Testis (tissue), 2 donors: ENCODE measurements at regions not wholly inside any gene's neighbourhood (a gene's known extent, or its start where the extent isn't known, plus 50 kb on each side); places are given as distances from the start of the nearest gene placed in this dataset.

Experiments used
- DNase-seq: peaks from one replicate; pipeline ENCODE4 v3.0.0-alpha.2; 2019
- H3K27ac ChIP-seq, 2 donors: fragments of 200-600 bp; sonication (generic); one replicate each; pipeline ENCODE4 v1.5.1; 2019
- H3K27me3 ChIP-seq: fragments of 200-600 bp; sonication (generic); one replicate; pipeline ENCODE4 v1.5.1; 2019
- H3K36me3 ChIP-seq: fragments of 200-600 bp; sonication (generic); one replicate; pipeline ENCODE4 v1.5.1; 2017; ENCODE audit warnings: low read depth; ENCODE audit errors: missing control alignments
- H3K4me1 ChIP-seq: fragments of 200-600 bp; sonication (generic); one replicate; pipeline ENCODE4 v1.5.1; 2019
- H3K4me3 ChIP-seq, 2 donors: fragments of 200-600 bp; sonication (generic); one replicate each; pipeline ENCODE4 v1.5.1; 2017 to 2019
- H3K9me3 ChIP-seq: fragments of 200-600 bp; sonication (generic); one replicate; pipeline ENCODE4 v1.5.1; 2017
- POLR2A ChIP-seq: fragments of 450-650 bp; IDR thresholded peaks from one replicate; pipeline ENCODE4 v1.6.1; 2017; ENCODE audit warnings: antibody characterized with exemption, mild to moderate bottlenecking, moderate library complexity
- WGBS, 2 donors: methylation state at CpG; one replicate each; pipeline ENCODE4 v1.1.5; 2018; 5-methylcytosine and 5-hydroxymethylcytosine counted together
- intact Hi-C: fragments of 100-400 bp; cut with DNase I; formaldehyde crosslinking; loops from one replicate; pipeline ENCODE4 v1.15.1; 2023; ENCODE audit warnings: low total_unique reads
- TF ChIP-seq, protein P1 (sequence below), 3 experiments: fragments of 450-650 bp in 2 of 3; fragments of 200-600 bp in 1 of 3; sonication (generic) in 1 of 3; IDR thresholded peaks; one replicate each; pipeline ENCODE4 v1.5.1; 2016 to 2019; ENCODE audit warnings: antibody characterized with exemption in 3 of 3, mild to moderate bottlenecking in 2 of 3, moderate library complexity in 1 of 3

- no peak overlapping the region for H3K27ac ChIP-seq
- H3K4me3 ChIP-seq, result no peak overlapping the region
- no peaks in the 10 kb centered on the region for H3K27me3 ChIP-seq
- DNase-seq, result no peak
- TF ChIP-seq POLR2A, result no peak
- TF ChIP-seq, protein P1, sequence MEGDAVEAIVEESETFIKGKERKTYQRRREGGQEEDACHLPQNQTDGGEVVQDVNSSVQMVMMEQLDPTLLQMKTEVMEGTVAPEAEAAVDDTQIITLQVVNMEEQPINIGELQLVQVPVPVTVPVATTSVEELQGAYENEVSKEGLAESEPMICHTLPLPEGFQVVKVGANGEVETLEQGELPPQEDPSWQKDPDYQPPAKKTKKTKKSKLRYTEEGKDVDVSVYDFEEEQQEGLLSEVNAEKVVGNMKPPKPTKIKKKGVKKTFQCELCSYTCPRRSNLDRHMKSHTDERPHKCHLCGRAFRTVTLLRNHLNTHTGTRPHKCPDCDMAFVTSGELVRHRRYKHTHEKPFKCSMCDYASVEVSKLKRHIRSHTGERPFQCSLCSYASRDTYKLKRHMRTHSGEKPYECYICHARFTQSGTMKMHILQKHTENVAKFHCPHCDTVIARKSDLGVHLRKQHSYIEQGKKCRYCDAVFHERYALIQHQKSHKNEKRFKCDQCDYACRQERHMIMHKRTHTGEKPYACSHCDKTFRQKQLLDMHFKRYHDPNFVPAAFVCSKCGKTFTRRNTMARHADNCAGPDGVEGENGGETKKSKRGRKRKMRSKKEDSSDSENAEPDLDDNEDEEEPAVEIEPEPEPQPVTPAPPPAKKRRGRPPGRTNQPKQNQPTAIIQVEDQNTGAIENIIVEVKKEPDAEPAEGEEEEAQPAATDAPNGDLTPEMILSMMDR (IDR thresholded peaks at IDR 0.05), result no peak
- no peaks in the 10 kb centered on the region for H3K9me3 ChIP-seq
- intact Hi-C loops, result no loop called here
- no peaks in the 10 kb centered on the region for H3K36me3 ChIP-seq
- H3K4me1 ChIP-seq, result no peaks in the 10 kb centered on the region
- 89 to 97% methylated on average over 3 of the region's 3 CpGs for WGBS, 2 donors
Measured at GRCh38 chrX:40880712-40881111, 145.4 kb upstream of the MED14 start.

DNA sequence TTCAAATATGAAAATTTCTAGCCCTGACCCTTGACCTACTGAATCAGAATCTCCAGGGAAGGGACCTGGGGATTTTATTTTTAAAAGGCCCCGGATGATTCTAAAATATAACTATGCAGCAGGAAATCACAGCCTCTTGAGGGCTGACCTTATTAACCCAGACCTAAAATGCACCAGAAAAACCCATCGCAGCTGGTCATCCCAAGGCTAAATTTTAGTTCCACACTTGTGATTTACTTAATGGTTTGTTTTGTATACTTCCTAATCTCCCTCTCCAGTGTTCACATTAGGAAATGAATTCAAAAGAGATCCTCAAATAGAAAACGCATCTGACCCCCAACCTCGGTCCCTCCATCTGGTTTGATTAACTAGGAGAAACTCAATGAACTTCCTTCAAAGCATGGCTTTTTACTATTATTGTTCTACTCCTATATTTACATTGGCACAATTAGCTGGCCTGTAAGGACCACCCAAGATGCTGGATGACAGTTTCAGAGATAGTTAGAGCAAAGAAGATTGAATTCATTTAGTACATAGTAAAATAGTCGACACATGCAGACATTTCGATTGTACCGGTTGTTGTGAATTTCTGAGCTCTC is 147.8 kb upstream of the MED14 start:
- no peaks in the 10 kb centered on the region for H3K9me3 ChIP-seq
- peak; percentile 14 for DNase-seq
- H3K27ac ChIP-seq, result no peak overlapping the region
- intact Hi-C loops, result no loop called here
- H3K4me3 ChIP-seq, result no peak overlapping the region
- TF ChIP-seq POLR2A, result no peak
- TF ChIP-seq, protein P1 (IDR thresholded peaks at IDR 0.05), result no peak
- H3K27me3 ChIP-seq, result no peaks in the 10 kb centered on the region
- H3K4me1 ChIP-seq, result no peaks in the 10 kb centered on the region
- no peaks in the 10 kb centered on the region for H3K36me3 ChIP-seq
- 49 to 60% methylated on average over 7 of the region's 7 CpGs for WGBS, 2 donors

GRCh38 chrX:40885989-40886388 is 150.6 kb upstream of the MED14 start:
- Histone ChIP-seq H3K36me3 (no peaks in the 10 kb centered on the region), H3K27ac (no peak overlapping the region), H3K4me3 (no peak overlapping the region), H3K9me3 (no peaks in the 10 kb centered on the region), H3K4me1 (no peaks in the 10 kb centered on the region), H3K27me3 (no peaks in the 10 kb centered on the region)
- no peak for DNase-seq
- TF ChIP-seq, protein P1 (IDR thresholded peaks at IDR 0.05), result no peak
- TF ChIP-seq POLR2A, result no peak
- intact Hi-C loops, result no loop called here
- WGBS, 2 donors, result 93 to 94% methylated on average over 4 of the region's 4 CpGs

DNA sequence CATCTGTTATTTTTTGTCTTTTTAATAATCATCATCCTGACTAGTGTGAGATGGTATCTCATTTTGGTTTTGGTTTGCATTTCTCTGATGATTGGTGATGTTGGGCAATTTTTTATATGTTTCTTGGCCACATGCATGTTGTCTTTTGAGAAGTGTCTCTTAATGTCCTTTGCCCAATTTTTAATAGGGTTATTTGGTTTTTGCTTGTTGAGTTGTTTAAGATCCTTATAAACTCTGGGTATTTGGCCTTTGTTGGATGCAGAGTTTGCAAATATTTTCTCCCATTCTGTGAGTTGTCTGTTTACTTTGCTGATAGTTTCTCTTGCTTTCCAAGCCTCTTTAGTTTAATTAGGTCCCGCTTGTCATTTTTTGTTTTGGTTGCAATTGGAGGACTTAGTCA is 152.1 kb upstream of the MED14 start:
- Histone ChIP-seq H3K4me3 (no peak overlapping the region), H3K27me3 (no peaks in the 10 kb centered on the region), H3K4me1 (no peaks in the 10 kb centered on the region), H3K9me3 (no peaks in the 10 kb centered on the region), H3K27ac (no peak overlapping the region), H3K36me3 (no peaks in the 10 kb centered on the region)
- WGBS, 2 donors, result 63 to 93% methylated on average over 1 of the region's 1 CpG
- intact Hi-C loops, result no loop called here
- no peak for DNase-seq
- TF ChIP-seq, protein P1 (IDR thresholded peaks at IDR 0.05), result no peak
- TF ChIP-seq POLR2A, result no peak

DNA sequence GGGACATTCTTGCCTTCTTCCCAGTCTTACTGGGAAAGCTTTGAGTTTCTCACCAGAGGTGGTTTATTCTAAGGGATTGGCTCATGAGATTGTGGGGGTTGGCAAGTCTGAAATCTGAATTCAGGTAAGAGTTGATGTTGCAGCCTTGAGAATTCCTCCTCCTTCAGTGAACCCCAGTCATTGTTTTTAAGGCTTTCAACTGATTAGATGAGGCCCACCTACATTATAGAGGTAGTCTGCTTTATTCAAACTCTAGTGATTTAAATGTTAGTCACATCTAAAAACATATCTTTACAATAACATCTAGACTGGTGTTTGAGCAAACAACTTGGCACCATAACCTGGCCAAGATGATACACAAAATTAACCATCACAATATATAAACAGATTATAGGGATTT is 156.5 kb upstream of the MED14 start:
- intact Hi-C loops, result no loop called here
- Histone ChIP-seq H3K36me3 (no peaks in the 10 kb centered on the region), H3K27me3 (no peaks in the 10 kb centered on the region), H3K4me3 (no peak overlapping the region), H3K27ac (no peak overlapping the region), H3K9me3 (no peaks in the 10 kb centered on the region), H3K4me1 (no peaks in the 10 kb centered on the region)
- no peak for DNase-seq
- TF ChIP-seq, protein P1 (IDR thresholded peaks at IDR 0.05), result no peak
- no peak for TF ChIP-seq POLR2A
